DLD1 (cell line): ENCODE measurements at regions not wholly inside any gene's neighbourhood (a gene's known extent, or its start where the extent isn't known, plus 50 kb on each side); places are given as distances from the start of the nearest gene placed in this dataset.
"Not testable (repeated sequence)": the region's sequence is repeated elsewhere in the genome, so short reads cannot be mapped to it uniquely, and the experiment has no call there.

Experiments used
- in situ Hi-C: cut with HindIII; loops from 2 replicates; pipeline ENCODE4 v1.10.0; 2017; ENCODE audit warnings: low sequenced_read_pairs

DNA sequence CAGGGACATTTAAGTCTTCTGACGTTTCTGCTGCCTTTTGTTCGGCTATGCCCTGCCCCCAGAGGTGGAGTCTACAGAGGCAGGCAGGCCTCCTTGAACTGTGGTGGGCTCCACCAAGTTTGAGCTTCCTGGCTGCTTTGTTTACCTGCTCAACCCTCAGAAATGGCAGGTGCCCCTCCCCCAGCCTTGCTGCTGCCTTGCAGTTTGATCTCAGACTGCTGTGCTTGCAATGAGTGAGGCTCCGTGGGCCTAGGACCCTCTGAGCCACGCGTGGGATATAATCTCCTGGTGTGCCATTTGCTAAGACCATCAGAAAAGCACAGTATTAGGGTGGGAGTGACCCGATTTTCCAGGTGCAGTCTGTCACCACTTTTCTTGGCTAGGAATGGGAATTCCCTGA, 647.3 kb downstream of the CD109 start:
- in situ Hi-C loops: not testable (repeated sequence)

DNA sequence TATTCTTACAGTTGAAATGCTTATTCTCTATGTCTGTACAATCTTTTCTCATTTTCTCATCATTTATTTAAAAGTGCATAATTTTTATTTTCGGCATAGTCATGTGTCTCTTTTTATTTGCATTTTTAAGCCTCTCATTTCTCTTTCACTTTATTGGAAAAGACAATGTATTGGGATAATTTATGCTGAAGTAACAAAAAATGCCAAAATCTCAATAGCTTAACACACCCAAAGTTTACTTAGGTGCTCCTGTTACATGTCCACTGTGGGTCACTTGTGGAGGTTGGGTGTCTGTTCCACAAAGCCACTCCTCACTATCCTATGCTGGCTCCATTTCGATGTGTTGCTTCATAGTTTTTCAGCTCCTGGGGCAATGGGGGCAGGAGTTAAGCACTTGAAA, 638.7 kb downstream of the CD109 start:
- in situ Hi-C loops: no loop called here

DNA sequence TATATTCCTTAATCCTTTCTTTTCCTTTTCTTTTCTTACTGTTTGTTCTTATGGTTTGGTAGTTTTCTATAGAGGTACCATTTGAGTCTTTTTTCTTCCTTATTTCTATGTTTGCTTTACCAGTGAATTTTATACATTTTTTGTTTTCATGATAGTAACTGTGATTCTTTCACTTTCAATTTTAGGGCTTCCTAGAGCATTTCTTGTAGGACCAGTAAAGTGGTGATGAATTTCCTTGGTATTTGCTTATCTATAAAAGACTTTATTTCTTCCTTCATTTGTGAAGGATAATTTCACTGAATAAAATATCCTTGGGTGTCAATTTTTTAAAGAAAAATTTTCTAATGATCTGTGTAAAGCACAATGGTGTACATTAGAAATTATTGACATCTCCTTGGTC, 637.4 kb downstream of the CD109 start:
- in situ Hi-C loops: no loop called here

DNA sequence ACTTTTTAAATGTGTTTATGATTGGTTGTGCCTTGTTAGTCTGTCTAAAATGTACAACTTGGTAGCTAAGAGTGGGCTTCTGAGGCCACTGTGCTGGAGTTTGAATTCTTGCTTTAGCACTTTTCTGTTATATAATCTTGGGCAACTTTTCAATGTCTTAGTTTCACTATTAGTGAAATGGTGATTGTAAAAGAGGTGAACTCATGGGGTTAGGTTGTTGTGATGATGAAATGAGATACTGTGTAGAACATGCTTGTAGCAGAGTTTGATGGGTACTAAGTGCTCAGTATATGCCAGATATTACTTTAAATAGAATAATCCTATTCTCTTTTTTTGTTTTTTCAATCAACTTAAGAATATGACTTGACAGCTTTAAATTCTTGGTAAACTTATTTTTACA, 624.7 kb downstream of the CD109 start:
- in situ Hi-C loops: no loop called here

DNA sequence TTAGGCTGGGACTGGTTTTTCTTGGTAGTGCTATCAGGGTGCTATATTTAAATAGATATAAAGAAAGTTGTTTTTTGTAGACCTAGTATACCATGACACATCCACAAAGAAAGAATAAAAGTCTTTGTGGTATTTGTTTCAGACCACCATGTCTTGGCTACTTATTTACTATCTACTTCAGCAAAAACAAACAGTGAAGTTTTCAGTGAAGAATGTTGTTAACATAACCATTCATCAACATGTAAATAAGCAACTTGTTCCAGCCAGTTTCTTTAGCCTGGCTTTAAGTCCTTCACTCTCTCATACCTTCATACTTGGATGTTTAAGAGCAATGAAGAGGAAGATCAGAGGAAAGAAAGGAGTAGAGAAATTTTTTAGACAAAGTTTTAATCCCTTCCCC, 624.1 kb downstream of the CD109 start:
- in situ Hi-C loops: no loop called here

DNA sequence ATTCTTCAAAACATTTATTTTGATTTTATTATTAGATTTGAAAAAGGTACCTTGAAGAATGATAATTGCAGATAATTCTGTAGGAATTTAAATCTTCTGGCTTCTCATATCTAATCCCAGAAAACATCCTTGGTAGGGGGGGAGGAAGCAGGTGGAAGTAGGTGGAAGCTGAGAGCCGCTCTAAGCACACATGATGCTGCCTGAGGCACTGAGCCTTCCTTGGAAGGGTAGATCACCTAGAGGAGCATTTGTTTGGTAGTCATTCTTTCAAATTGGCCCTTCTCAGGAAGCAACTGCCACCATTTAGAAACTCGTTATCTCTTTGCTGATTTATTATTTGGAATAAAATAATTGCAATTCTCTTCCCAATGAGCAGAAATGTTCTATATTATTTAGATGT, 623.3 kb downstream of the CD109 start:
- in situ Hi-C loops: no loop called here

DNA sequence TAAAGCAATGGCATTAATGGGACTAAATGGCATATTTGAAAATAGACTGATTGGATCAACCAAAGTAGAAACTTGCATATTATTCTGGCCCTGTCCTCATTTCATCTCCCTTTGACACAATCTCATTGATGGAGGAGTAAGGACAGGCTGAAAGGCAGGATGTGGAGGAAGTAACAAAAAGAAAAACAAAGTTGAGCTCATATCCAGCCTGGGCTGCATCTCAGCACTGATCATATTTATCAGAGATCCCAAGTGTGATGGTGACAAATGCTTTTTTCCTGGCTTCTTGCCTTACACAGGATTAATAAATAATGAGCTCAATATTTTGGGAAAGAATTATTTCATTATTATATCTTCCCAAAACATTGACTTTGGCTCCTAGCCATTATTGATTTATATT, 622.7 kb downstream of the CD109 start:
- in situ Hi-C loops: no loop called here

DNA sequence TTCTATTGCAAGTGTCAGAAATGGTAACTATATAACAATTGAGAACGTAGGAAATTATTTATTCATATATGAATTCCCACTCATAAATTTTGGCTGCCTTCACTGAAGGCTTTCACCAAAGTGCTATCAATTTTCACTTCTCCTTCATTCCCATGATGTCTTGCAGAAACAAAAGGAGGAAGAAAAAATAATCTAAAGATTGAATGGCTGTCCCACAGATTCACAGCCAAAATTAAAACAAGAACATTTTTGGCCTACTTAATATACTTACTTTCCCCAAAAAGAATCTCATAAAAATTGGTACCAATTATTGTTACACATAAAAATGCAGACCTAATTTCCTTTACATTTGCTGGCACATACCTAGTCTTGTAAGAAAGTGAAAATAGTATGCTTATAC, 616.1 kb downstream of the CD109 start:
- in situ Hi-C loops: no loop called here

DNA sequence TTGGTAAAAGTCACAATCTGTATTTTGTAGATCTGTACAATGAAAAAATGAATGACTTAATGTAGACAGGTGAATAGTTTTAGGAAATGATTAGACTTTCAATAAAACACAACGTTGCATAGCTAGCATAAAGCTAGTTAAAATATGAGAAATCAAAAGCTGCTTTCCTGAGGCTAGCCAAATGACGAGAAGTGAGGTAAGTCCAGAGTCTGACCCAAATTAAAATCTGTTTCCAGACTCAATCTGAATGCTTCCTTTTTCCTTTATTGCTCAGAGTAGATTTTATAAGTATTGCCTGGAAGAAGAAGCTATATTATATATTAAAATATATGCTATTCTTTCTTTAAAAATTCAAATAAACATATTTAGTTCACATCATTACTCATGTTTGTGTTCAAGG, 615.4 kb downstream of the CD109 start:
- in situ Hi-C loops: no loop called here

DNA sequence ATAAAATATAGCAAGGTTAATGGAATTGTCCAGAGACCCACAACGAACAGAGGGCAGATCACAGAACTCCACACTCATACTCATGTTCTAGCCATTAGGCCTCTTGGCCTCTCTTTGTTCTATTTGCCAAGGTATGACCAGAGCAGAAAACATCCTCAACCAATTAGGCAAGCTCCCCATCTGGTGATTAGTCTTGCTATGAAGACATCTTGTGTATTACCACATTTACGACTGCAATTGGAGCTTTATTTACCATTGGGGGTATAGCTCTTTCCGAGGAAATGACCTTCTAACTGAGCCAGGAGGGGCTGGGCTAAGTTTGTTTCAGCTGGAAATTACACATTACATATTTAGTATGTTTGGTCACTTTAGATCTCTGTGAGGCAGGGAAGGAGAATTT, 593.9 kb downstream of the CD109 start:
- in situ Hi-C loops: no loop called here

DNA sequence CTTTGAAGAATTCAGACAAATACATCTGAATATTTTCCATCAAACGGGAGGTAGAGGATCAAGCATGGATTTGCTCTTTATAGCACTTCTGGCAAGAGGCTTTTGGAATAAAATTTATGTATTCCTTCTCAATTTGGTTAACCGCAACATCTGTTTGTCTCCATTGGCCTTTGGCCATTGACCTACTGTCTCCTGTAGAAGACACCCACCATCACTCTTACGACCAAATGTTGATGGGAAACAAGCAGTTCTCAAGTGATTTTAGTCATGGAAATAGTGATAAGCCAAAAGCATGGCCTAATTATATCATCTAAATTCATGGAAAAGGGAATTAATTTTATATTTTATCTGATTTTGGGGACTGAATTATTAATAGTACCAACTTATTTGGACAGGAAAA, 591.9 kb downstream of the CD109 start:
- in situ Hi-C loops: no loop called here

DNA sequence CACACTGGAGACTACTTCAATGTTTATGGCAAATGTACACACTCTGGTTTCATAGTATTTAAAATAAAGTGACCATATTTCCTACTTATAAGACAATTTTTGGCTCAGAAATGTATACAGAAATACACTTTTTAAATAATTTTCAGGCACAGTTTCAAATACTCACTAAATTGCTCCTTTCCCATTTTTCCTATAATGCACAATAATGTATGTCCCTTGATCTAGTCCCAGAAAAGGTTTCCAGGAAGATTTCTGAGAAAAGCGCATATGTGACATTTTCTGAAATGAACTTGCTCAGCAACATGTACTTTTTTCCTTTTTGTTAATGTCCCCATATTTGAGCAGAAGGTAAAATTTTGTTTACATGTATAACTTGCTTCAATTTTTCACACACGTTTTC, 591.4 kb downstream of the CD109 start:
- in situ Hi-C loops: no loop called here

DNA sequence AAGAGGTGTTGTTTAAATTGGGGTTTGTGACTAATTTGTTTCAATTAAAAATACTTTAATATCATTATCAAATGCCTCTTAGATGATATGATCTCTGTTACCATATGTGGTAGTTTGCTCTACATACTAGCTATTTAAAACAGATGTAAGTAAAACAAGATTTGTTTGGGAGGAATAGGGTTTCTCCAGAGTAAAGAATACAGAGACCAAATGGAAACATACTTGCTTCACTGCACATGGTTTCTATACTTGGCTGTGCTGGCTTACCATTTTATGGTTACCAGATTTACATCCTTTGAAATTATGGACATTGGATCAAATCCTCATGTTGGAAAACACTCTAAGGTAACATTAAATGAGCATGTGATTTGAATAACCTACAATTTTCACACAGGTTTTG, 588.3 kb downstream of the CD109 start:
- in situ Hi-C loops: no loop called here

DNA sequence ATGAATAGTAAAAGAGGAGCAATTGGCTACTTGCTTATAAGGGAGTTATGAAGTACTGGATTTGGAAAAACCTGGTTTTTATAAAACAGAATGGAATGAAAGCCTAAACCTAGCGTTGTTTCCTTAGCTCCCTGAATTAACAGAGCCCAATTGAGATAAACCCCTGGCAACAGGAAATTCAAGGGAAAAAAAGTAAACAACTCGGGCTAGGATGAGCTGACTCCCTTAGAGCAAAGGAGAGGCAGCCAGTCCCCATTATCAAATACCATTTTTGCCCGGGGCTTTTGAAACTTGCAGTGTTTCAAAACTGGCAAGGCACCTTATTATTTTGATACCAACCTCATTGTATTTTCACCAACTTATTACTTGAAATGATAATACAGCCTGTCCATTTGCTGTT, 587.5 kb downstream of the CD109 start:
- in situ Hi-C loops: no loop called here

DNA sequence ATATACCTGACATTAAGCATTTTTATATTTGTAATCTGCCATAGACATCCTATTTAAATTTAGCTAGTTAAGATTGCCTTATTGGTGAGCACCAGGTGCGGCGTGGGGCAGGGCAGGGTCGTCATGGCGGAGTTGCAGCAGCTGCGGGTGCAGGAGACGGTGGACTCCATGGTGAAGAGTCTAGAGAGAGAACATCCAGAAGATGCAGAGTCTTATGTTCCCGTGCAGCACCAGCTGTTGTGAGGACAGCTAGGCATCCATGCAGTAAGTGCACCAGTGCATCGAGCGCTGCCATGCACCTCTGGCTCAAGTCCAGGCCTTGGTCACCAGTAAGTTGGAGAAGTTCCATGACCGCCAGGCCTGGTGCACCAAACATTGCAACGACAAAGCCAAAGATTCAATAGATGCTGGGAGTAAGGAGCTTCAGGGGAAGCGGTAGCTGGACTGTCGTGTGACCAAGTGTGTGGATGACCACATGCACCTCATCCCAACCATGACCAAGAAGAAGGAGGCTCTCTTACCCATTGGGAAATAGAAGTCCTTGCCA, 586.2 kb downstream of the CD109 start:
- in situ Hi-C loops: no loop called here

DNA sequence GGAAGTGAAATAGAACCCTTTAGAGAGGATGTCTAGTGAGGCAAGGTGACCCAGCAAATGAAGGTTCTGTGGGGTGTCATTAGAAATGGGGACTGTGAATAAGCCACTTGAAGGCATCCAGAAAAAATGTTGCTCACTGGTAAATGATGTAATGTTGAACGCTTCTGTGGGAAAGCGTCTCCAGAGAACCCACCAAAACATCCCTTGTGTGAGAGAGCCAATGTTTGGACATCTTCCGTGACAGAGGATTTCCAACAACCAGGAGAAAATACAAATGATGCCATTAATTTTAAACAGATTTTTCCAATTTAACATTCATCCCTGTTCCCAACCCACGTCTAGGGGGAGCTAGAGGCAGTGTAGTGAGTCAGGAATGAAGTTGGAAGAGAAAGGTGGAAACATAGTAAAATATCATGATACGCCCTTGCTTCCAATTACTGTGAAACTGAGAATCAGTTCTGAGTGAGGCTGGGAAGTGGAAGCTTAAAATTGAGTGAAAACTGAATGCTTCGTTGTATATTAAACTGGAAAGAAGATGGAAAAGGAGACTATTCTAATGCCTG, 584.2 kb downstream of the CD109 start:
- in situ Hi-C loops: no loop called here

DNA sequence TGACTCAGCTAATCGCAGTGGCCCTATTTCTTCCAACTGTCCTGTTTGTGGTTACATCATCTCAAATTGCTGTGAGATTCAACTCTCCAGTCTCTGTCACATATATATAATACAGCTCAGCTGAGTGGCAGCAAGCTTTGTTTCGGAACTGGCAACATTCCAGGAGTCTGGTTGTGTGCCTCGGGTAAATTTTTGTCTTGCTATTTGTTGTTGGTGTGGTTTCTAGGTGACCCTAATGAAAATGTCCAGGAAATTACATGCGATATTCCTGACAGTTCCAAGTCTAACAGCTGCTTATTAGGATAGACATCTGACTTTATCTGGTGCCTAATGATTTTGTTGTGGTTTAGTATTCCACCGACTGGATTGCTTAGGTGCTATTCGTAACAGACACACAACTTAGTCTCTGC, 581.8 kb downstream of the CD109 start:
- in situ Hi-C loops: no loop called here

DNA sequence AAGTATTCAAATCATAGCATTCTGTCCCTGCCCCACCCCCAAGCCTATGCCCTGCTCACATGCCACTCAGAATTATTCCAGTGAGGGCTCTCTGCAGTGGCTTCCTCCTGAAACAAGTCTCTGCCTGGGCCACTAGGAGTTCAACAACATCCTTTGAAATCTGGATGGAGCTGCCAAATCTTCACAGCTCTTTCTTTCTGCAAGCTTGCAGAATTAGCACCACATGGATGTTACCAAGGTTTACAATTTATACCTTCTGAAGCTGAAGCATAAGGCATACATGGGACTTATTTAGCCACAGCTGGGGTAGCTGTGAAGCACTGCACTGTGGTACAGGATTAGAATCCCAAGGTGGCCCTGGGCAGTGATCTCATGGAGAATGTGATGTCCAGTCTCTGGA, 577.5 kb downstream of the CD109 start:
- in situ Hi-C loops: no loop called here

DNA sequence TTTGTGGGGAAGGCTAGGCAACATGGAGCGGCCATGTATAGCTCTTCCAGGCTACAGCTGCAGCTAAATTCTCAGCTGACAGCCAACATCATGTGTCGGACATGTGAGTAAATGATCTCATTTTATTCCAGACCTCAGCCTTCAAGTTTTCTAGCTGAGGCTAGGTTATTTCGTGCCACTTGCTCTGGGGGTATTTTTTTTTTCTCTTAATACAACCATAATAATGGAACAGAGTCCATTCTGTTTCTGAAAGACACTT, 573.5 kb downstream of the CD109 start:
- in situ Hi-C loops: no loop called here

DNA sequence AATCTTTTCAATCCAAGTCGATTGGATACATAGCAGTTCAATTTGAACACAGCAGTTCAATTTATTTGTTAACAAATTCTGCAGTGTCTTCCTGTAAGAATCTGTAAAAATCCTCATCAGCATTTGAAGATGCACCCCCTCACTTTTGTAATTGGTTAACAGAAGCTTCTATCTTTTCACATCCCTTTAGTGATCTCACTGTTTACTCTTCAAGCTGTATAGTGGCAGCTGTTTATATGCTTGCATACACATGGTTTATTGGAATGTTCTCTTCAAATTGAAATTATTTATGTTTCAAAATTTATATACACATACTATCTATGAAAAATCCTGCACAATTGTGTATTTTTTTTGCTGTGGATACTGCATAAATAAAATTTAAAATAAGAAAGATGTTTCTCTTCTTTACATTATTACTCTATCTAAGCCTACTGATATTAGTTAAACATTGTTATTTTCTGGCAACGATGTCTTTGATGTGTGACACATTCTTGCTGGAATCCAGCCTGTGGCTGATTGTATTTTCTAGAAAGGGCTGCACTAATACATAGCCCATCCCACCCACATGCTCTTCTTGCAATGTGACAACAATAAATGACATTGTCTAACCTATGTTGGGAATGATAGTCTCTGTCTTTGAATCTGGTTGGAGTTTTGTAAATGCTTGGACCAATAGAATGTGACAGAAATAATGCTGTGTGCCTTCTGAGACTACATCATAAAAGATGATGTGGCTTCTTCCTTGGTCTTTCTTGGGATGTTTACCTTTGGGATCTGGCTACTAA, 573.0 kb downstream of the CD109 start:
- in situ Hi-C loops: no loop called here

DNA sequence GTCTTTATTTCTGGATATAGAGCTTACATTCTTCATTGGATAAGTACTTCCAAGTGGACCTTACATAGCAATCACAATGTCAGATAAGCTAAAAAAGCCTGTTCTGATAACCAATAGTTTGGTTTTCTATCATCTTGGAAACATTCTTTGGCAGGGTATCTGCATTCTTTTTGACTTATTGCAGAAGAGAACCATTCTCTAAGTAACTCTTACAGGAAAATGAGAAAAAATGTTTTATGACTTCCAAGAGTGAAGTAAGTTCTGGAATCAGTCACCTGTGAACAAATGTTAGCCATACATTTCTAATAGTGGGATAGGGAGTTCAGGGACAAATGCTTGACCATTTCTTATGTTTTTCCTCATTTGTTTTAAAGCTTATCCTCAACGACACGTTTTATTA, 564.0 kb downstream of the CD109 start:
- in situ Hi-C loops: no loop called here

DNA sequence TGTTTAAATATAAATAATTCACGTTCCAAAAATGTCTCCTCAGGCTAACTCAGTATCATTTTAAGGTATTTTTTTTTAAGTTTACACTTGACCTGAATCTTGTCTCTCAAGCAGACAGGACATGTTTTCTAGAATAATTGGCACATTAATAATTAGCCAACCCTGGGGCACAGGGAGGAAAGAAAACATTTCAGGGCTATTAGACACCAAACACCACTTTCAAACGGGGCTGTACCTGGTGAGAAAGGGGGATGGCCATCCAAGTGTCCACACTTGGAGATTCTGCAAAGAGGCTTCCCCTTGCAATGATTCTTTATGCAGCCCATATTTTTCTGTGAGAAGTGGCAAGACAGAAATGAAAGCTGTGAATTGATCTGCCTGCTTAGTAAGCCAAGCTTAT, 560.8 kb downstream of the CD109 start:
- in situ Hi-C loops: no loop called here

DNA sequence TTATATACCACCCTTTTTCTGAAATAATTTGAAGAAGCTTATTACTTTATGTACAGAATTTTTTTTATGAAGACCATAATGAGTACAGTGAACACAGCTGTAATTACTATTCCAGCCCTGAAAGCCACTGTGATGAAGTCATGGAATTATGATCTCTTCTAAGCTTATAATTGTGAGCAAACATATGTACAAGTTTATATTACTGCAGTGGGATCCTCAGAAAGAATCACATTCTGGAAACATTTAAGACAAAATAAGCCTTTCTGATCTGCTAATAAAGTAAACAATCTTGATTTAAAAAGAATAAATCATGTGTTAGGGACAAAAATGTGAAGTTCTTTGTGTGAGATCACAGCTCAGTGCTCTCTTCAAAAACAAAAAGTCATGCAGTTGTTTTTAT, 560.4 kb downstream of the CD109 start:
- in situ Hi-C loops: no loop called here
